ENCODE measurements at regions not wholly inside any gene's neighbourhood (a gene's known extent, or its start where the extent isn't known, plus 50 kb on each side); places are given as distances from the start of the nearest gene placed in this dataset.

DNA sequence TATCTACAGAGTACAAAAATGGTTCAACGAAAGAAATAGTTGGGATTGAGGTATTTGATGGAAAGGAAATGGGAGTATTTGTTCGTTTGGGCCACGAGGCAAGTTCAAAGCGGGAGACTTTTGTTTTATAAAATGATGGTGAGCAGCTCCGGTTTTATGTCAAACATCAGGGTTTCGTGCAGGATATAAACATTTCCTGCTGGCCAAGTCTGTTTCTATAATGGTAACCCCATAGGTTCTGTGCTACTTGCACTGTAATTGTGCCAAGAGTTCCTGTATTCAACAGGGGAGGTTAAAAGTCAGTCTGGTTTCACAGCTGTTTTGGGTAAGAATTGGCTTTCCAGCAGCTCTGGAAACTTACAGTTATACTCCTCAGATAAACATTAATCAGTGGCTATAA is 290.3 kb upstream of the NRIP1 start:
- FAIRE-seq (no peak), DNase-seq (ENCODE audit: low spot score in 2 of 2) (no peak)

GRCh38 chr21:15359251-15359650 is 294.5 kb upstream of the NRIP1 start:
- no peak for FAIRE-seq
- no peak for DNase-seq (ENCODE audit: low spot score in 2 of 2)

DNA sequence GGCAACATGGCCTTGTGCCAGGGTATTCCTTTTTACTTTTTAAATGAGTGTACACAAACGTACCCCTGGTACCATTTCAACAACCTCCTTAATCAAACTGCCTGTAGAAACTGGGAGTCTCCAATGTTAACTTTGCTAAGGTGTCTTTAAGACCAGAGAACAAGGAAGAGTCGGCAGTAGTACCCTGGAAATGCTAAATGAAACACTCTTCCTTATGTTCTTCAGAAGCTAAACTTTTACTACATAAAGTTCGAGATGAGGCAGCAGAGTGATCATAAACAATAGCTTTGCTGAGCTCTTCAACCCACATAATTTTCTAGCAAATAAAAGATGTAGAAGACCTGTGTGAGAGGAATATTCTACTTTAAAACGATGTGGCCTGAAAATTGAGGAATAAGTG is 297.7 kb upstream of the NRIP1 start:
- FAIRE-seq, result no peak

GRCh38 chr21:15363921-15364320 is 299.1 kb upstream of the NRIP1 start:
- FAIRE-seq (no peak), DNase-seq (ENCODE audit: low spot score in 2 of 2) (no peak)

More for the DNA sequence above, 297.7 kb upstream of the NRIP1 start:
- DNase-seq (ENCODE audit: low spot score in 2 of 2), result no peak

- DNase-seq (ENCODE audit: low spot score in 2 of 2) (no peak), FAIRE-seq (no peak)
Measured at GRCh38 chr21:15365751-15366392, 301.1 kb upstream of the NRIP1 start.

DNA sequence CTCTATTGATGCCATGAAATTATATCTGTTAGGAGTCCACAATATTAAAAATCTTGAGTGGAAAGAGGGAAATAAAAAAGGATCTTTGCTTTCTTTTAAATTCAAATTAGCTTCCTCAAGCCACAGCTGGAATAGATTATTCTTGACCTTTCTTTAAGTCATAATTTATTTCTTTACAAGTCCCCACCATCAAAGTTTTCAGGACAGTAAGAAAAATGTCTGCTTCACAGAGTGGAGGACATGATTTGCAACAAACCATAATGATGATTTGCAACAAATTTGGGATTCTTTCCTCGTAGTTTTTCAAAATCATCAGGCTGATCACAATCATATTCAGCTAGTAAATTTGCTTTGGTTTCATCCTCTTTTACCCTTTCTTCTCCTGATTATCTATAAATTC is 301.8 kb upstream of the NRIP1 start:
- DNase-seq (ENCODE audit: low spot score in 2 of 2), result no peak
- no peak for FAIRE-seq

DNA sequence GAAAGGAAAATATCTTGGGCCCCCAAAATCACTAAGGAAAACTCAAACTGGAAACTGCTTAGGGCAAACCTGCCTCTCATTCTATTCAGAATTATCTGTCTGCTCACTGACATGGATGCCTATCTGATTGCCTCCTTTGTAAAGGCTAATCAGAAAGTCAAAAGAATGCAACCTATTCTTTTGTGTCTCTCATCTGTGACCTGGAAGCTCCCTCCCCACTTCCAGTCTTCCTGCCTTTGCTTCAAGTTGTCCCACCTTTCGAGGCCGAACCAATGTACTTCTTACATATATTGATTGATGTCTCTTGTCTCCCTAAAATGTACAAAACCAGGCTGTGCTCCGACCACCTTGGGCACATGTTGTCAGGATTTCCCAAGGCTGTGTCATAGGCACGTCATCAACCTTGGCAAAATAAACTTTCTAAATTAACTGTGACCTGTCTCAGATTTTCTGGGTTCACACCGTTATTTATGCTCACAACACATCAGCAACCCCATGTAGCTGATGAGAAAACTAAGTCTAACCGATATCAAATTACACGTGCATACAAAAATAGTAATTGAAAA is 302.3 kb upstream of the NRIP1 start:
- DNase-seq (ENCODE audit: low spot score in 2 of 2) (no peak), FAIRE-seq (no peak)

- no peak for FAIRE-seq
- DNase-seq (ENCODE audit: low spot score in 2 of 2), result no peak
Measured at GRCh38 chr21:15370462-15370975, 305.7 kb upstream of the NRIP1 start.

GRCh38 chr21:15373941-15374340 is 309.1 kb upstream of the NRIP1 start:
- no peak for FAIRE-seq
- DNase-seq (ENCODE audit: low spot score in 2 of 2), result no peak

DNA sequence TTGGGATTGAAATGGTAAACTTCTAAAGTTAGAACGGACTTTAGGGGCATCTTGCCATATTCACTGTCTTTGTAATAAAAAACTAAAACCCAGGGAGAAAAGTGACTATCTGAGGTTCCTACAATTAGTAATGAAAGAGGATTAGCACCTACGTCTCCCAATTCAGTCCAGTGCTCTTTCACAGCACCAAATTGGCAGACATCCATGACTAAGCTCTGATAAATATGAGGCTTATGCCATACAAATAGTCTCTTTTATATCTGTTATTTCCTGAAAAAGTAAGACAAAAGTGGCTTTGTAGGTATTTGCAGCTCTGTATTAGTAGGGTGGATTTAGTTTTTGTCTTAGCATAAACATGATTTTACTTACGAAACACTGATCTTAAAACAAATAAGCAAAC is 315.0 kb upstream of the NRIP1 start:
- DNase-seq (ENCODE audit: low spot score in 2 of 2), result no peak
- FAIRE-seq, result no peak

DNA sequence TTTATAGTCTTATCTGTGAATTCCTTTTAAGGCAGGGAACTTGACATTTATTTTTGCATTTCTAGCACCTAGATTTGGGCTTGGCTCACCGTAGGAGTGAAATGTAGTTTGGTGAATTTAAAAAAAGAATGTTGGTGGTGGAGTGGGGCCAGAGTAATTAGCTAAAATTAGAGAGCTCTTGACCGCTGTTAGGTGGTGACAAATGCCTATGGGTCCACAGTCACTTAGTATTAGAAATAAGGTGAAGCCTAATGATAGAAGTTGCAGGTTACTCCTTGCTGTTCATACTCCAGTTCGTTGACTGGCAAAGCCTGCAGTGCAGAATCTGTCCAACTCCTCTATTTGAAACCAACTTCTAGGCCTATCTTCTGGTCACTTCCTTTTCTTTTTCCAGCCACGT is 318.8 kb upstream of the NRIP1 start:
- no peak for FAIRE-seq

GRCh38 chr21:15390049-15390448 is 325.2 kb upstream of the NRIP1 start:
- no peak for FAIRE-seq

More for the DNA sequence above, 318.8 kb upstream of the NRIP1 start:
- DNase-seq (ENCODE audit: low spot score in 2 of 2), result no peak

DNA sequence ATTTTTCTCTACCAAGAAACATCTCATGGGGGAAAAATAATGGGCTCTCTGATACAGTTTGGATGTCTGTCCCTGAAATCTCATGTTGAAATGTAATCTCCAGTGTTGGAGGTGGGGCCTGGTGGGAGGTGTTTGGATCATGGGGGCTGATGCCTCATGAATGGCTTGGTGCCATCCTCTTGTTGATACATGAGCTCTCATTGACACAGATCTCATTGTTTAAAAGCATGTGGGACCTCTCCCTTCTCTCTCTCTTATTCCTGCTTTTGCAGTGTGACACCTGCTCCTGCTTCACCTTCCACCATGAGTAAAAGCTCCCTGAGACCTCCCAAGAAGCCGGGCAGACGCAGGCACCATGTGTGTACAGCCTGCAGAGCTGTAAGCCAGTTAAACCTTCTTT is 332.5 kb upstream of the NRIP1 start:
- no peak for FAIRE-seq

More at GRCh38 chr21:15390049-15390448, 325.2 kb upstream of the NRIP1 start:
- no peak for DNase-seq (ENCODE audit: low spot score in 2 of 2)

GRCh38 chr21:15400905-15401304 is 328.9 kb upstream of the USP25 start:
- FAIRE-seq, result no peak
- DNase-seq (ENCODE audit: low spot score in 2 of 2), result no peak

More for the DNA sequence above, 332.5 kb upstream of the NRIP1 start:
- no peak for DNase-seq (ENCODE audit: low spot score in 2 of 2)

GRCh38 chr21:15401331-15401730 is 328.5 kb upstream of the USP25 start:
- DNase-seq (ENCODE audit: low spot score in 2 of 2) (no peak), FAIRE-seq (no peak)

DNA sequence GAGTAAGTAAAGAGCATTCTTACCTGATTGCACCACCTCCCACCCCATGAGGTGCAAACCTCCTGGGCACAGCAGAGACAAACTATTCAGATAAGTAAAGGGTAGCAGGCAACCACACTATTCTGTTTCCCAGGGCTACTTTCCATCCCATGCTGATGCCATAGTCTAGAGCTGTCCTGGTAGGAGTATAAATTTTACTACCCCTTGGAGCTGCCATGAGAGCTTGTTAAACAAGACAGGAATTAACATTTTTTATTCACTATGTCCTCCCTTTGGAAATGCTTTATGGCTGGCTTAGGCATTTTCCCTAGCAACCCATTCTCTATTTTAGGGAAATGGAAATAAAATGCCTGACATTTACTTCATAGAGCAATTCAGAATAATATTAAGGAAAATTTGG is 324.6 kb upstream of the USP25 start:
- FAIRE-seq, result no peak
- no peak for DNase-seq (ENCODE audit: low spot score in 2 of 2)

GRCh38 chr21:15406791-15407190 is 323.0 kb upstream of the USP25 start:
- no peak for DNase-seq (ENCODE audit: low spot score in 2 of 2)
- FAIRE-seq, result no peak

DNA sequence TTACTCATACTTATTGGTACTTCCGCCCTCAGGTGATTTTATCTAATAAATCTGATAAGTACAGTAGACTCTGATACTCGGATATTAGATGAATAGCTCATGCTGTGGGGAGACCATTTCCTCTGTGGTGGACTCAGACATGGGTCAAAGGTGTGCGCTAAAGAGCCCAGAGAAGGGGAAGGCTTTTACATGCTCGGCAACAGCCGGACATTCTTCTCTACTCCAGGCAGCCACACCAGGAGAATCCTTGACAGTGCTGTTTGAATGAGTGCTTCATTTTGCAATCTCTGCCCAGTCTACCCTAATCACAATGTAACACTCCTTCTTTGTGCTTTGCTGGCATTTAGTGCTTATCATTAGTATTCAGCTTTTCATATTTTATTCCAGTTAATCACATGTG is 322.2 kb upstream of the USP25 start:
- FAIRE-seq, result no peak

GRCh38 chr21:15408089-15408488 is 321.7 kb upstream of the USP25 start:
- FAIRE-seq (no peak), DNase-seq (ENCODE audit: low spot score in 2 of 2) (no peak)

More for the DNA sequence above, 322.2 kb upstream of the USP25 start:
- DNase-seq (ENCODE audit: low spot score in 2 of 2), result no peak

DNA sequence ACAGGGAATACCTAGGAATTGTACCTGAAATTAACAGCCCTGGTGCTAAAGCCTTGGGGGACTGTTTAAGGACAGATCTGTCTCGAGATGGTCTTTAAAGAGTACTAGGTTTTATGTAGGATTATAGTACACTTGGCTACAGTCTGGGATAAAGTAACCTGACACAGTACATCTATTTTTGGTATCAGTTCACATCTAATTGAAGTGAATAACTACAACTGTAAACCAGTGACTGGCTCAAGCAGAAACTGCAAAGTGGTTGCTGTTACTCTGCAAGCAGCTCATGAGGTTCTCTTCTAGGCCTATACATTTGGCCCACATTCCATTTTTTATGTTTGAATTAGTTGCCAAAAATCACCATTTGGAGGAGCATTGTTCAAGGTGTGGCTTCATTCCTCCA is 320.8 kb upstream of the USP25 start:
- DNase-seq (ENCODE audit: low spot score in 2 of 2) (no peak), FAIRE-seq (no peak)

DNA sequence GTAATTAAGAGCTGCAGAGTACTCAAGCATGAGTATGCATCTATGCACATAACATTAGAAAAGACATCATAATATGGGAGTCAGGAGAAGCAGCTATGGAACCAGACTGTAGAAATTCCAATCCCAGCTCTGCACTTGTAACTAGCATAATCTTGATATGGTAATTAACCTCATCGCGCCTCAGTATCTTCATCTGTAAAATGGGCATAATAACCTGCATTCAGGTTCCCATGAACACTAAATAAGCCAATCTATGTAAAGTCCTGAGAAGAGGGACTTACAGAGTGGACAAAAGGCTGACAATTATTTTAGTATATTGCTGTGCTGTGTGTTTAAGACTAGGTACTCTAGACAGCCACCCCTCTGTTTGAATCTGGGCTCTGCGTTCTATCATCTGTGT is 318.9 kb upstream of the USP25 start:
- DNase-seq (ENCODE audit: low spot score in 2 of 2), result no peak
- FAIRE-seq, result no peak

DNA sequence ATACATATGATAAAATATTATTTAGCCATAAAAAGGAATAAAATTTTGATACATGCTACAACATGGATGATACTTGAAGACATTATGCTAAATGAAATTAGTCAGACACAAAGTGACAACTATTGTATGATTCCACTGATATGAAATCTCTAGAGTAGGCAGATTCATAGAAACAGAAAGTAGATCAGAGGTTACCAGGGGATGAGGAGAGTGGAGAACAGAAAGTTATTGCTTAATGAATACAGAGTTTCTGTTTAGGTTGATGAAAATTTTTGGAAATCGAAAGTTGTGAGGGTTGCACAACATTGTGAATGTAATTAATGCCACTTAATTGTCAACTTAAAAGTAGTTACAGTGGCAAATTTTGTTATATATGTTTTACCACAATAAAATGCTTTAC is 315.7 kb upstream of the USP25 start:
- no peak for DNase-seq (ENCODE audit: low spot score in 2 of 2)
- FAIRE-seq, result no peak

All from frontal cortex (tissue), 3 donors.